Epithelial cell of esophagus (primary cell): ENCODE measurements at regions not wholly inside any gene's neighbourhood (a gene's known extent, or its start where the extent isn't known, plus 50 kb on each side); places are given as distances from the start of the nearest gene placed in this dataset.

ENCODE experiments used
- DNase-seq: peaks from one replicate; pipeline ENCODE4 v3.0.0; 2010; ENCODE audit warnings: low read depth
- H3K4me3 ChIP-seq: 2 replicates; pipeline ENCODE4 v1.5.1; 2011; ENCODE audit warnings: mild to moderate bottlenecking, low read length, control low read depth
- TF ChIP-seq, protein P1 (sequence below): IDR thresholded peaks from 2 replicates; pipeline ENCODE4 v1.5.1; 2011; ENCODE audit warnings: low read depth, mild to moderate bottlenecking, low read length, control low read depth, inconsistent platforms; ENCODE audit not compliant: insufficient read depth; ENCODE audit errors: missing control alignments

DNA sequence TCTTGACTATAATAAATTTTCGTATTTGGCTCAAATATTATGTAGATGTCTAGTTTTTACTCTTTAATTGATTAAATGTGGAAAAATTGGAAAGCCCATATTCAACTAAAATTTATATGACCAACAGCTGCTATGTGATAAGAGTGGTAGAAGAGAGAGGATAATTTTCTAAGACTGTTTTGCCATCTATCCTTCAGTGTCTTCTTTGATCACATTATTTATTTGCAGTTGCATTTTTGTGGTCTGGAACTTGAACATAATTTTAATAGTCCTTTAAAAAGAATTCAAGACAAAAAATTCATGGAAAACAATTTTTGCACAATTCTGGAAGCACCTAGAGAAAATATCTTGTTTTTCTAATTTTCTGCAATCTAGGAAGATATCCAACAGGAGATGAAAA, 213.3 kb upstream of the THBS1 start:
- DNase-seq = no peak
- TF ChIP-seq, protein P1, sequence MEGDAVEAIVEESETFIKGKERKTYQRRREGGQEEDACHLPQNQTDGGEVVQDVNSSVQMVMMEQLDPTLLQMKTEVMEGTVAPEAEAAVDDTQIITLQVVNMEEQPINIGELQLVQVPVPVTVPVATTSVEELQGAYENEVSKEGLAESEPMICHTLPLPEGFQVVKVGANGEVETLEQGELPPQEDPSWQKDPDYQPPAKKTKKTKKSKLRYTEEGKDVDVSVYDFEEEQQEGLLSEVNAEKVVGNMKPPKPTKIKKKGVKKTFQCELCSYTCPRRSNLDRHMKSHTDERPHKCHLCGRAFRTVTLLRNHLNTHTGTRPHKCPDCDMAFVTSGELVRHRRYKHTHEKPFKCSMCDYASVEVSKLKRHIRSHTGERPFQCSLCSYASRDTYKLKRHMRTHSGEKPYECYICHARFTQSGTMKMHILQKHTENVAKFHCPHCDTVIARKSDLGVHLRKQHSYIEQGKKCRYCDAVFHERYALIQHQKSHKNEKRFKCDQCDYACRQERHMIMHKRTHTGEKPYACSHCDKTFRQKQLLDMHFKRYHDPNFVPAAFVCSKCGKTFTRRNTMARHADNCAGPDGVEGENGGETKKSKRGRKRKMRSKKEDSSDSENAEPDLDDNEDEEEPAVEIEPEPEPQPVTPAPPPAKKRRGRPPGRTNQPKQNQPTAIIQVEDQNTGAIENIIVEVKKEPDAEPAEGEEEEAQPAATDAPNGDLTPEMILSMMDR = no peak
- no peak overlapping the region for H3K4me3 ChIP-seq

DNA sequence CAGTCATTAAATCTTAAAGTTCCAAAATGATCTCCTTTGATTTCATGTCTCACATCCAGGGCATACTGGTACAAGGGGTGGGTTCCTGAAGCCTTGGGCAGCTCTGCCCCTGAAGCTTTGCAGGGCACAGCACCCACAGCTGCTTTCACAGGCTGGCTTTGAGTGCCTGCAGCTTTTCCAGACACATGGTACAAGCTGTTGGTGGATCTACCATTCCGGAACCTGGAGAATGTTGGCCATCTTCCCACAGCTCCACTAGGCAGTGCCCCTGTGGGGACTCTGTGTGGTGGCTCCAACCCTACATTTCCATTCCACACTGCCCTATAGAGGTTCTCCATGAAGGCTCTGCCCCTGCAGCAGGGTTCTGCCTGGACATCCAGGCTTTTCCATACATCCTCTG, 211.1 kb upstream of the THBS1 start:
- TF ChIP-seq, protein P1 = no peak
- no peak overlapping the region for H3K4me3 ChIP-seq
- DNase-seq = no peak

DNA sequence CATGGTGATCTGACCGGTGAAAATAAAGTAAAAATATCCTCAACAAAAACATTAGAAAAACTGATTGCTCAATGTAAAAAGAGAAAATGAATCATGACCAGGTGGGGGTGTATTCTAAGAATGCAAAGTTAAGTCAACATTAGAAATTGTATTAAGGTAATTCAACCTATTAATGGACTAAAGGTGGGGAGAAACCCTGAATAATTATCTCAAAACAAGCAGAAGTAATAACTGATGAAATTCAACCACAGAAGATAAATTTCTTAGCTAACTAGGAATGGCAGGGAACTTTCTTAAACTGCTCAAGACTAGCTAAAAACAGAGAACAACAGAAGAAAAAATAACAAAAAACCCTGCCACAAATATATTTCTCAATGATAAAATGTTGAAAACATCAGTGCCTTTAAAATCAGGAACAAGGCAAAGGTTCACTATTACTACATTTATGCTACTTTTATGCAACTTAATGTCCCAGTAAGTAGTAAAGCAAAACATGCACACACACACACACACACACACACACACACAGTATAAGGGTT, 204.4 kb upstream of the THBS1 start:
- H3K4me3 ChIP-seq = no peak overlapping the region
- TF ChIP-seq, protein P1 = no peak
- peak; percentile 68 for DNase-seq

DNA sequence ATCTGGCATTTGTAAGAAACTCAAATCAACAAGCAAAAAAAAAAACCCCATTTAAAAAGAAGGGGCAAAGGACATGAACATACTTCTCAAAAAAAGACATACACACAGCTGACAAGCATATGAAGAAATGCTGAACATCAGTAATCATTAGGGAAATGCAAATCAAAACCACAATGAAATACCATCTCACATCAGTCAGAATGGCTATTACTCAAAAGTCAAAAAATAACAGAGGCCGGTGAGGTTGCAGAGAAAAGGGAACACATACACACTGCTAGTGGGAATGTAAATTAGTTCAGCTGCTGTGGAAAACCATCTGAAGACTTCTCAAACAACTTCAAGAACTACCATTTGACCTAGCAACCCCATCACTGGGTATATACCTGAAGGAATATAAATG, 199.4 kb upstream of the THBS1 start:
- peak; percentile 27 for DNase-seq
- no peak overlapping the region for H3K4me3 ChIP-seq
- TF ChIP-seq, protein P1 = no peak

DNA sequence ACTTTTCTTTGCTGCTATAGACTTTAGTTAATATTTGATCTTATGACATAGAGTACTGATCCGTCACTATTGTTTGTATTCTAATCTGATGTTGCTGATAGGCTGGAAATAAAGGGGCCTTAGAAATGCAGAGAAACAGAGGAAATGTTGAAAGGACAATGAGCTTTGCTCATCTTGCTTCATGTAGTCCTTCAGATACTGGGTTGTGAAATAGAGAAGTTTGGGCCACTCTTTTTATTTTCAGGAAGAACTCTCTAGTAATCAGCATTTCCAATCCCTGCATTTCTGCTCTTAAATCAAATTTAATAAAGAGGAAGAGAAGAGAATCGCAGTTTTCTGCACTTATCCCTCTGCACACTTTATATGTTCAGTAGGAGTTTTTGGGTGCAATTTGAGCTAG, 192.8 kb upstream of the THBS1 start:
- no peak for DNase-seq
- no peak overlapping the region for H3K4me3 ChIP-seq
- TF ChIP-seq, protein P1 = no peak

DNA sequence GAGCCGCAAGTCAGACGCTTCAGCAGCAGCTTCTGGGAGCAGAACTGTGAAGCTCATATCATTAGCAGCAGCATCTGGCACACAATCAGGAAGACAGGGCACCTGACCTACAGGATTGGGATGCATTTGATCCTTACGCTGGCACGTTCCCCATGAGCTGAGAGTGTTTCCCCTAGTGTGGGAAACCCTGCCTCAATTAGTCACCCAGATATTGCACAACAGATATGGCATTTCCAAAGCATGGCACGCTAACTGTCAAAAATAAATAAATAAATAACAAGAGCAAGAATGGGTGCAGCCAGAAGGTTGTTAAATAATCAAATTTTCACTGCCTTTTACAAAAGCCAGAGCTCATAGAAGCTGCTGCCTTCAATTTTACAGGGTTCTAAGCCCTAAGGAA, 189.6 kb upstream of the THBS1 start:
- no peak overlapping the region for H3K4me3 ChIP-seq
- TF ChIP-seq, protein P1 = no peak
- peak; percentile 93 for DNase-seq

DNA sequence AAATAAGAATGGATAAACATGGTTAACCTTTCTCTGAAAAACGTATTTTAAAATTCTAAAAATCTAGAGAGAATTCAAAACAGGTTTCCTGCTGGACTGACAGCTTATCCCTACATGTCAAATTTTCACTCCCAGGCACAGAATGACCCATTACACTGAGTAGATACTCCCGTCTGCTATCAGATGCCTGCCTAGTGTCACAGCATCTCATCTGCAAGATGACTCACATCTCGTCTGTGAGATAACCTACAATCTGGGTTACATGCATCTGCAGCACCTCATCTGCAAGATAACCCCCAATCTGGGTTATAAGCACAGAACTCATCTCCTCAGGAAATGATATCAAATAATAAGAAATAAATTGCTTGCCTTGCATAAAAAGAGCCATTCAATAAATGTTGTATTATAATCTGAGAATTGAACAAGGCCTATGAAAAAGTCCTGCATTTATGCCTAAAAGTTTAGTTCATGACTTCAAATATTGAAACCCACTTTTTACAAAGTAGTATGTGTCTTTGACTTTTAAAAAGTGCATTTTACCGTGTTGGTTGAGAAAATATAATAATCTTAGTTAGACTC, 188.3 kb upstream of the THBS1 start:
- TF ChIP-seq, protein P1 = no peak
- no peak overlapping the region for H3K4me3 ChIP-seq
- DNase-seq = peak; percentile 17
